GM10266 (cell line): ENCODE measurements at regions not wholly inside any gene's neighbourhood (a gene's known extent, or its start where the extent isn't known, plus 50 kb on each side); places are given as distances from the start of the nearest gene placed in this dataset.
"Not testable (repeated sequence)": the region's sequence is repeated elsewhere in the genome, so short reads cannot be mapped to it uniquely, and the experiment has no call there.

ENCODE experiments used
- DNase-seq: peaks from one replicate; pipeline ENCODE4 v3.0.0; 2012; ENCODE audit errors: extremely low spot score

DNA sequence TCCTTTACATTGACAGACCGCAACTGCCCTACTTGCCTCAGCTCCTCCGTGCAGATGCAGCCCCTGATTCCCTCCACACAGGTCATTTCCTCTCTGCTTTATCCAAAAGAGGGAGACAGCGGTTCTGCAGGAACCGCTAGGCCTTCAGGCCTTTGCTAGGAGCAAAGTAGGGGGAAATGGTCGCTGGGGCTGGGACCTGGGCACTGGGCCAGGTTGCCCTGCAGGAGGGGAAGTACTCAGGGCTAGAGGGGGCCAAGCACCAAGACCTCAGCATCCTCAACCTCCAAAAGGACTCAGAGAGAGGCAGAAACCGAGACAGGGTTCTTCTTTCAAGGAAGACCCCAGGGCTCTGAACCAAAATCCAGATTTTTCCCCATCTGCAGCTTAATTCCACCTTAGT lies 160.4 kb upstream of the NOTCH2NLA start:
- DNase-seq: not testable (repeated sequence)

DNA sequence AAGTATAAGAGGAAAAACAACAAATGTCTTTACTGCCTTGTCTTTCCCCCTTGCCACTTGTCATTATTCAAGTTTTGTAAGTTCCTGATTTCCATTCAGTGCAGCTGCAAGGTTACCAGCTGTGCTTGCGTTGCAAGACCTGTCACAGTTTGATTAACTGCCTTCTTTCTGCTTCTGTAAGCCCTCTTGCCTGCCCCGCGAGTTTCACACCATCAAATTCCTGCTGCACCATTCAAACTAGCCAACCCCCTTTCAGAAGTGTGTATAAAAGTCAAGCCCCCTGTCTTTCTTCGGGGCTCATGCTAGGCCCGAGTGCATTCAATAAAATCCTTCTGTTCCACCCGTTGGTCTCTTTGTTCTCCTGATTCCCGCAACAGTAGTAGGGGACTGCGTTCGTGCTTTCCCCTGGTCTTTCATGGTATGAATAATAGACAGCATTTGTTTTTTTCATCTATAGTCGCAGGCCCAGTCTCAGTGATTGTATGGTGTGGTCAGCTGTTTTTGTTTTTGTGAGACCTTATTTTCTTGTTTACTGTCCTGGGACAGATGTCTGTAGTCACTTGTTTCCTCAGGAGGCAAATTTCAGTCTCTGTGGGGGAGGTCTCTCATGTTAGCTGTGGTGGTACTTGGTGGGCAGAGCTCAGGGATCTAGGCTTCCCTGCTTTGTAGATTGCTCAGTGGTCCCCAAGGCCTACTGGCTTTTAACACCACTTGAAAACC lies 159.1 kb upstream of the NOTCH2NLA start:
- not testable (repeated sequence) for DNase-seq

DNA sequence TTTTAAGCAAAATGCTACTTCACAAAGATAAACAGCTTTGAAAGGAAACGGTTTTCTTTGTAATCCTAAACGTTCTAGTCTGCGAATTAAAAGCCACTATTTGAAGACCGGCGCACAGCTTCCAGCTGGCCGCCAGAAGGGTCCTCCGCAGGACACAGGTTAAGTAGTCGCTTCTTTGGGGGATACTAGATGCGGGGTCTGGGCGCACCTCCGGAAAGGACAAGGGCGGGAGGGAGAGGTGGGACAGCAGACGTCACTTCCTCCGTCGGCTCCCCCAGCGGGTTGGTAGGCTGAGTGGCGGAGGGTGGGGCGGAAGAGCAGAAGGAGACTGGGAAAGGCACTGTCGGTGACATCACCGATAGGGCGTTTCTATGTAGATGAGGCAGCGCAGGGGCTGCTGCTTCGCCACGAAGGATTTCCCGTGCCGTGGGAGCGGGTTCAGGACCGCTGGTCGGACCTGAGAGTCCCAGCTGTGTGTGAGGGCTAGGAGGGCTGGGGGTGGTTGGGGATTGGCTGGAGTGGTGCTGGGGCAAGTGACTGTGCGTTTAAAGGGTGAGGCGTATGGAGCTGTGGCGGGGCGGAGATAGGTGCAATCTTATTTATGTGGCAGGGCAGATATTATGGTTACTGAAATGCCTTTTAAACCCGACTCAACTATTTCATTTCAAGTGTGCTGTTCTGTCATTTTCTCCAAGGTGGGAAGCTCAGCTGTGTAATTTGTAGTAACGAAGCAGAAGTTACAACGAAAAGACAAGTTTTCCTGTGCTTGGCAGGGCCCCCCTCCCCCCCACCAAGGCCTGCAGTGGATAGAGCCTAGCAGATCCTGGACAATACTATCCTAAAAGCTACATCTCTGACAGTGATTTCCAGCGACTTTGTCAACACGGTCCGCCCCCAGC lies 158.3 kb upstream of the NOTCH2NLA start:
- DNase-seq: peak; percentile 68

DNA sequence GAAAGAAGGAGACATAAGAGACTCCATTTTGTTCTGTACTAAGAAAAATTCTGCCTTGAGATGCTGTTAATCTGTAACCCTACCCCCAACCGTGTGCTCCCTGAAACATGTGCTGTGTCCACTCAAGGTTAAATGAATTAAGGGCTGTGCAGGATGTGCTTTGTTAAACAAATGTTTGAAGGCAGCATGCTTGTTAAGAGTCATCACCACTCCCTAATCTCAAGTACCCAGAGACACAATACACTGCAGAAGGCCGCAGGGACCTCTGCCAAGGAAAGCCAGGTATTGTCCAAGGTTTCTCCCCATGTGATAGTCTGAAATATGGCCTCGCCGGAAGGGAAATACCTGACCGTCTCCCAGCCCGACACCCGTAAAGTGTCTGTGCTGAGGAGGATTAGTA lies 152.4 kb upstream of the NOTCH2NLA start:
- not testable (repeated sequence) for DNase-seq

DNA sequence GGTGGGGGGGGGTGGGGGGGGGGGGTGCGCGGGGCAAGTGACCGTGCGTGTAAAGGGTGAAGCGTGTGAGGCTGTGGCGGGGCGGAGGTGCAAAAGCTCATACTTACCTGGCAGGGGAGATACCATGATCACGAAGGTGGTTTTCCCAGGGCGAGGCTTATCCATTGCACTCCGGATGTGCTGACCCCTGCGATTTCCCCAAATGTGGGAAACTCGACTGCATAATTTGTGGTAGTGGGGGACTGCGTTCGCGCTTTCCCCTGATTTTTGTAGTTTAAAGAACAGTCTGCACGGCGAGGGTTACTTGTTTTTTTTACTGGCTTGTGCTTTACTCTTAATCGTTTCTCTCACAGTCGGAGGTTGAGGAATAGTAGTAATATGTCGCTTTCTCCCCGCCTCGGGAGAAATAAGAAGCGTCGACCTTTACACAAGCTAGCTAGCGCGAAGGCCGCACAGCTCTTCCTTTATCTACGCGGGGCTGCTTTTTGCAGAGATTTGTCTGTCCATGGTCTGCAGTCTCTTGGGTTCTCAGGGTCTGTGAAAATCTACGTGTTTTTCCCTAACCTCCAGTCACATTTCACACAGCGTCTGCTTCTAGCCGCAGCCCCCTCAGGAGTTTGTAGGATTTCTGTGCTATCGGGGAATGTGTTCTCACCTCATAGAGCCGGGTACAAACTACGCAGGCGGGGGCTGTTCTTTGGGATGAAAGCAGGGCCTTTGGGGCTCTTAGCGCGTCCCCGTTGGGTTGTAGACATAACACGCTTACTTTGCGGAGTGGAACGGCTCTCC lies 148.1 kb upstream of the NOTCH2NLA start:
- peak; percentile 65 for DNase-seq

DNA sequence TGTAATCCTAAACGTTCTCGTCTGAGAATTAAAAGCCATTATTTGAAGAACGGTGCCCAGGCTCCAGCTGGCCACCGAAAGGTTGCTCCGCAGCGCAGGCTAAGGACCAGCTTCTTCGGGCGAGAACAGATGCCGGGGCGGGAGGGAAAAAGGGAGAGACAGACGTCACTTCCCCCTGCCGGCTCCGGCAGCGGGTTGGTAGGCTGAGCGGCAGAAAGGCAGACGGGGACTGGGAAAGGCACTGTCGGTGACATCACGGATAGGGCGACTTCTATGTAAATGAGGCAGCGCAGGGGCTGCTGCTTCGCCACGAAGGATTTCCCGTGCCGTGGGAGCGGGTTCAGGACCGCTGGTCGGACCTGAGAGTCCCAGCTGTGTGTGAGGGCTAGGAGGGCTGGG lies 147.5 kb upstream of the NOTCH2NLA start:
- DNase-seq: not testable (repeated sequence)

- not testable (repeated sequence) for DNase-seq
Measured at GRCh38 chr1:146375108-146375507, 146.3 kb upstream of the NOTCH2NLA start.

- not testable (repeated sequence) for DNase-seq
Measured at GRCh38 chr1:146369940-146370339, 141.1 kb upstream of the NOTCH2NLA start.

- DNase-seq: not testable (repeated sequence)
Measured at GRCh38 chr1:146355373-146355772, 126.6 kb upstream of the NOTCH2NLA start.

DNA sequence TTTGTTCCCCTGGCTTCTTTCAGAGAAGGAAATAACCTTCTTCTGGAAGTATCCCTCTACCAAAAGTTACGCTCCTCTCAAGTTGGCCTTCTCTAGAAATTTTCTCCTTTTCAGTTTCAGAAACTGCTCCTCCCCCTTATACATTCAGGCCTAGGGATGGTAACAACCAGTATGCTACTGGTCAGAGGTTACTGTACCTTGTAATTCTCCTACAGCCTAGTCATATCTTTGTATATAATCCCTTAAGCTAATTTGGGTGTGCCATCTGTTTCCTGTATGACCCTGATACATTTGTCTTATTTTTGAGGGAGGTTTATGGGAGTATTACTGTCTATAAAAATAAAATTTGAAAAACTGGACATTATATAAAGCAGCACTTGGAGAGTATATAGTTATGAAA lies 98.0 kb upstream of the NOTCH2NLA start:
- not testable (repeated sequence) for DNase-seq

DNA sequence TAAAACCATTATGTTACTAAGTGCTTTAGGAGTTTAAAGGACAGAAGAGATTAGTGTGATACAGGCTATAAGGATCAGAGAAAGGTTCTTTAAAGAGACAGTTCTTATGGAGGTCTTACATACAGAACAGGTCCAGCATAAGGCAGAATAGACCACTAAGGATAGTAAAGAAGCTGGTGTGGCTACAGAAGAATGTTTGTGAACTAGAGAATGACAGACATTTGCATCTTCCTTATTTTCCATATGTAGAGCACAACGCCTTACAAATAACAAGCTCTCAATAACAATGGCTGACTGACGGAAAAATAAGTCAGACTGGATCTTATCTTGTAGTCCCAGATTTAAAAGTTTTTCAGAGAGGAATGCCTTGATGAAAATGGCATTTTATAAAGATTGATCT lies 95.6 kb upstream of the NOTCH2NLA start:
- DNase-seq: not testable (repeated sequence)

DNA sequence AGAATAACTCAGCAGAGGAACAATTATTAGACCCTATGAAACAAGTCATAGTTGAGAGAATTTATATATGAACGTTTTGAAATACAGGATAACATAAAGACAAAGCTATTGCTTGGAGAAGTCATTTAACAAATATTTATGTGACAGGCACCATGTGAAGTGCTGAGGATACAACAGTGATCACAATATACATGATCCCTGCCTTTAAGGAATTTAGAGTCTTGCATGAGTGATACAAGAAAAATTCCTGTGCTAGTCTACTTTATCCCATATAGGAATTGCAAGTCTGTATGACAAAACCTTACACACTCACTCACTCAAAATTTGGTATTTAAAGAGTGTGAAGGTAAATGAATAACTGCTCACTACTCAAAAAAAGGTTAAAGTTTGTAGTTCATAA lies 94.5 kb upstream of the NOTCH2NLA start:
- not testable (repeated sequence) for DNase-seq

GRCh38 chr1:146322893-146323292 lies 94.1 kb upstream of the NOTCH2NLA start:
- not testable (repeated sequence) for DNase-seq

DNA sequence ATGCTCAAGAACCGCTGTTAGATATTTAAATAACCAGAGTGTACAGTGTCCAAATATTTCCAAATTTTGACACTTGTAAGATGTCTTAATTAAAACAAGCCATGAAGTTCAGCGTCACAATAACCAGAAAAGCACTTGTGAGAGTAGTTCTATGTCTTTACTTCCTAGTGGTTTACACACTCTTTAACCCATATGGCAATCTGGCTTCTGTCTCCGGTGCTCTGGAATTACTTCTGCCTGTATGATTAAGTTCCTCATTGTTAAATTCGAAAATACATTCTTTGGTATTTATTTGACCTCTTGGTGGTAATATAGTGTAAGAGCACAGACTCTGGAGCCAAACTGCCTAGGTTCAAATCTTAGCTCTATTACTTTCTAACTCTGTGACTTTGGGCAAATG lies 89.9 kb upstream of the NOTCH2NLA start:
- not testable (repeated sequence) for DNase-seq

DNA sequence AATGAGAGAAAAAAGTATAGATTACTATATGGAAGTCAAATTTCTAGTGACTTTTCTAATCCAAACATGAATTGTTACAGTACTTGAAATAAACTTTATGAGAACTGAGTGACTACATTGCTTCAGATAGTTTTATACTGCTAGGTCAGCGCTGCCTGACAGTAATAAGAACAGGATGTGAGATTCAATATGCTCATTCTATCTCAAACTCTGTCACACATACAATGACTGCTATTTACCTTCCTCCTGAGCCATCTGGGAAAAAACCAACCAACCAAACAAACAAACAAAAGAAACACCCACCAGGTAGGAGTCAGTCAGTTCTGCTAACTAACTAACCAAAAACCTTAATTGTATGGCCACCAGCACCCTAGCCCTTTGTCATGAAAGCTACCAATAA lies 89.0 kb upstream of the NOTCH2NLA start:
- DNase-seq: not testable (repeated sequence)

DNA sequence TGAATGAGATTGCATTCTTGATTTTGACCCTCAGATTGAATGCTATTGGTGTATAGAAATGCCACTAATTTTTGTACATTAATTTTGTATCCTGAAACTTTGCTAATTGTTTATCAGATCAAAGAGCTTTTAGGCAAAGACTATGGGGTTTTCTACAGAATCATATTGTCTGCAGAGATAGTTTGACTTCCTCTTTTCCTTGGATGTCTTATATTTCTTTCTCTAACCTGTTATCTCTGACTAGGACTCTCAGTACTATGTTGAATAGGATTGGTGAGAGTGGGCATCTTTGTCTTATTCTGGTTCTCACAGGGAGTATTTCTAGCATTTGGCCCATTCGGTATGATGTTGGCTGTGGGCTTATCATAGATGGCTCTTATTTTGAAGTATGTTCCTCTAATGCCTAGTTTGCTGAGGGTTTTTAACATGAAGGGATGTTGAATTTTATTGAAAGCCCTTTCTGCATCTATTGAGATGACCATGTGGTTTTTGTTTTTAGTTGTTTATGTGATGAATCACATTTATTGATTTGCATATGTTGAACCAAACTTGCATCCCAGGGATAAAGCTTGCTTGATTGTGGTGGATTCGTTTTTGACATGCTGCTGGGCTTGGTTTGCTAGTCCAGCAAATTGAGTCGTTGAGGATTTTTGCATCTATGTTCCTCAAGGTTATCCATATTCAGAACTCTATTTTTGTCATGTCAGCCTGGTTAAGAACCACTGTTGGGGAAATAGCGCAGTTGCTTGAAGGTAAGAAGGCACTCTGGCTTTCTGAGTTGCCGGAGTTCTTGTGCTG lies 85.8 kb upstream of the NOTCH2NLA start:
- not testable (repeated sequence) for DNase-seq

- not testable (repeated sequence) for DNase-seq
Measured at GRCh38 chr1:146310579-146310978, 81.8 kb upstream of the NOTCH2NLA start.

- not testable (repeated sequence) for DNase-seq
Measured at GRCh38 chr1:146309427-146309826, 80.6 kb upstream of the NOTCH2NLA start.

DNA sequence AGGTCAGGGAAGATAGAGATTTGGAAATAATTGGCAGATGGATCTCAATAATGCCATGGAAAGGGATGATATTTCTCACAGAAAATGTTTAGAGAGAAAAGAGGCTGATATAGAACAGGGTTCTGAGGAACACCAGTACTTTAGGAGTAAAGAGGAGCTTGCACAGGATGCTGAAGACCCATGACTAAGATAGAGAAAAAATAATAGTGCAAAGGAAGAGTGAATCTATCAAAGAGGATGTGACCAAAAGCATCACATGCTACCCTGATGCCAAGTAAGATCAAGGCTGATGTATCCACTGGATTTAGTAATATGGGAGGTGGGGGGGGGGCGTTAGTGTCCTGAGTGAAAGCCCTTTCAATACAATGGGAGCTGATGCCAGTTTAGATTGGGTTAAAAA lies 80.1 kb upstream of the NOTCH2NLA start:
- not testable (repeated sequence) for DNase-seq

GRCh38 chr1:146308152-146308551 lies 79.3 kb upstream of the NOTCH2NLA start:
- not testable (repeated sequence) for DNase-seq

- DNase-seq: not testable (repeated sequence)
Measured at GRCh38 chr1:146307632-146308031, 78.8 kb upstream of the NOTCH2NLA start.
